Stimulated activated CD4-positive, alpha-beta T cell treated with anti-CD3 and anti-CD28 coated beads, Interleukin-12 subunit alpha, Interleukin-12 subunit beta, amount 100 ng/mL, for 48 hours (primary cell): ENCODE measurements at regions not wholly inside any gene's neighbourhood (a gene's known extent, or its start where the extent isn't known, plus 50 kb on each side); places are given as distances from the start of the nearest gene placed in this dataset.
"Not testable (repeated sequence)": the region's sequence is repeated elsewhere in the genome, so short reads cannot be mapped to it uniquely, and the experiment has no call there.

Experiments
- DNase-seq, 3 donors: peaks; one replicate each; pipeline ENCODE4 v3.0.0-alpha.2; 2020; ENCODE audit warnings: low read depth in 2 of 3, low spot score in 1 of 3

DNA sequence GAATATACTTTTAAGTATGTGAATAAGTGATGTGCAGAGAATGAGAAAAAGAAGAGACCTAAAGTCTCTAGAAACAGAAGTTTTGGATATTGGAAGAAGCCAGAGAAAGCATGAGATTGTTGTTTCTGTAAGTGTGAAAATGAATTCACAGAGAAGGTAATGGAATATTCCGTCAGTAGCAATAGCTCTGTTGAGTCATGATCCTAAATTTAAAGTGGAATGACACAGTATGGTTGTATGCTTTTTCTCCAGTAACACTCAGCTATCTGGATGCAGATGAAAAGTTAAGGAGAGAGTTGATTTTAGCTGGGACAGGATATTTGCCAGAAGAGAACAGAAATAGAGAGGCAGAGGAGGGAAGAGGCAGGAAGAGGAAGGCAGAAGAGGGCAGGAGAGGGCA, 1166.3 kb downstream of the GALC start:
- DNase-seq, result no peak

DNA sequence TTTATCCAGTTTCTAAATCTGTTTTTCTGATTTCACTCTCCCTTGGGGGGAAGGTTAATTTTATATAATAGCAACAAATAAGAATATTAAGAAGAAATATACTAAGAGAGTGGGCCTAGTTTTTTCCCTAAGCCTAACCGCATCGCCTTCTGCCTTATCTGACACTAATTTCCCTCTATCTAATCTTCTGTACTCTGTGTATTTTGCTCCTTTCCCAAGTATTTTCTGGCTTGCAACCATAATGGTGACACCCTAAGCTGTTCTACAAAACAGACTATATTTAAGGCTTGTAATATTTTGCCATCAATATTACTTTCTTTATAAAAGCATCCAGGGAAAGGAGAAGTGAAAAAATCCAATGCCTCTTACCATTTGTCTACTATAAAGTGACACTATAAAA, 1168.8 kb downstream of the GALC start:
- no peak for DNase-seq

- no peak for DNase-seq
Observed at GRCh38 chr14:86823581-86823980, 1169.4 kb downstream of the GALC start.

GRCh38 chr14:86815341-86815740, 1177.6 kb downstream of the GALC start:
- no peak for DNase-seq

- no peak for DNase-seq
Observed at GRCh38 chr14:86802726-86803125, 1190.3 kb downstream of the GALC start.

- no peak for DNase-seq
Observed at GRCh38 chr14:86799244-86799647, 1193.7 kb downstream of the GALC start.

- DNase-seq, result no peak
Observed at GRCh38 chr14:86798330-86798729, 1194.7 kb downstream of the GALC start.

- DNase-seq, result no peak
Observed at GRCh38 chr14:86797075-86797351, 1196.0 kb downstream of the GALC start.

- DNase-seq, result no peak
Observed at GRCh38 chr14:86796221-86797074, 1196.5 kb downstream of the GALC start.

- no peak for DNase-seq
Observed at GRCh38 chr14:86794689-86795088, 1198.3 kb downstream of the GALC start.

DNA sequence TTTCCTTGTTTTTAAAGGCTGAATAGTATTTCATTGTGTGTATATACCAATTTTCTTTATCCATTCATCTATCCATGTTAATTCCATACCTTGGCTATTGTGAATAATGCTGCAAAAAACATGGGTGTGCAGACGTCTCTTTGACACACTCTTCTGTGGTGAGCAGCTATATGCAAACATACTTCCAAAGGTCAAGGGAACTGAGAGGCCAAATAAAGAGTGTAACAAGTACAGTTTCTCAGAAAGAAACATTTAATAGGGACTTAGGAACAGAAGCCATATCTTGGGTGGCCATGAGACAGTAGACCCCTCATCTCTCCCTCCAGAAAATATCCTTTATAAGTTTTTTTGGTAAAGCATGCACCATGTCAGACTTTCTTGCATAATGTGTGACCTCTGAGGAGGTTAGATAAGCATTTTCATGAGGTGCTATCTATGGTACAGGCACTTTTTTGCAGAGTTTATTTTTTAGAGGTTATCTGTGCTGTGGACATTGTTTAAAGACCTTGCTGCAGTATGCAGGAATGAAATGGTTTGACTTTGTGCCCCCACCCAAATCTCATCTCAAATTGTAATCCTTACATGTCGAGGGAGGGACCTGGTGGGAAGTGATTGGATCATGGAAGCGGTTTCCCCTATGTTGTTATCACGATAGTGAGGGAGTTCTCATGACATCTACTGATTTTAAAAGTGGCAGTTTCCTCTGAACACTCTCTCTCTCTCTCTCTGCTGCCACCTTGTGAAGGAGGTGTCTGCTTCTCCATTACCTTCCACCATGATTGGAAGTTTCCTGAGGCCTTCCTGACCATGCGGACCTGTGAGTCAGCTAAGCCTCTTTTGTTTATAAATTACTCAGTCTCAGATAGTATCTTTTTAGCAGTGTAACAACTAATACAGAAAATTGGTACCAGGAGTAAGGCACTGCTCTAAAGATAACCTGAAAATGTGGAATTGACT, 1202.3 kb downstream of the GALC start:
- DNase-seq, result no peak

- DNase-seq, result no peak
Observed at GRCh38 chr14:86788224-86788623, 1204.8 kb downstream of the GALC start.

GRCh38 chr14:86787717-86788116, 1205.3 kb downstream of the GALC start:
- DNase-seq, result no peak

DNA sequence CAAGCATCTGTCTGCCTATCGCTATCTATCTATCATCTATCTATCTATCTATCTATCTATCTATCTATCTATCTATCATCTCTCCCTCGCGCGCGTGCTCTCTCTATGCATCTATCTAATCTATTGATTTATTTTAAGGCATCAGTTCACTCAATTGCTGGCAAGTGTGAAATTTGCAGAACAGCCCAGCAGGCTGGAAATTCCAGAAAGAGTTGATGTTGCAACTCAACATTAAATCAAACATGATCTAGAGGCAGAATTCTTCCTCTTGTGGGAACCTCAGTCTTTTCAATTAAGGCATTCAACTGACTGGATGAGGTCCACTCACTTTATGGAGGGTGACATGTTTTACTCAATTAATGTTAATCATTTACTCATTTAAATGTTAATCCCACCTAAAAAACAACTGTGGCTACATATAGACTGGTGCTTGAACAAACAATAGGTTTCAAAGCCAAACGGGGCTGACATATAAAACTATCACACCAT, 1210.8 kb downstream of the GALC start:
- DNase-seq, result no peak

DNA sequence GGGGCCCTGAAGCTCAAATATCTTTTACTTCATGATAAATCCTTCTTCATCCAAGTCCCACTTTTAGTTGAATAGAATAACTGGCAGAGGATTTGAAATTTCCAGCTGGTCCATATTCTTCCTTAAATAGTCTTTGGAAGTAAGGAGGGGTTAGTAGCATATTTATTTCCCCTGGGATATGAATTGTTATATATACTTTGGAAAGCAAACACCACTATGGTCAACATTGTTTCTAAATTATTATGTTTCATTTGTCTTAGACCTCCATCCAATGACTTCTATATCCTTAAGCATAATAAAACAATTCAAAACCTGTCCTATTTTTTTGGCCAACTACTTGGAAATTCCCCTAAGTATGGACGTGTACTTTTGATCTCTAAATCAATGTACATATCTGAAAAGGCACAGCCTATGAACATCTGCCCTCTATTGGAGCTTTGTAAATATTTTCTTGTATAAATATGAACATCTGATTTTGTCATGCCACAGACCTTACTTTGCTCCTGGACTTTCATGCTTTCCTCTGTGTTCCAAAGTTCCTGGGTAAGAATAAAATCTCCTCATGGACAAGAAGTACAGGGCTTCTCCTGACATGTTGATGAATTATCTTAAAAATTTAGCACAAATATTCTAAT, 1212.0 kb downstream of the GALC start:
- no peak for DNase-seq

DNA sequence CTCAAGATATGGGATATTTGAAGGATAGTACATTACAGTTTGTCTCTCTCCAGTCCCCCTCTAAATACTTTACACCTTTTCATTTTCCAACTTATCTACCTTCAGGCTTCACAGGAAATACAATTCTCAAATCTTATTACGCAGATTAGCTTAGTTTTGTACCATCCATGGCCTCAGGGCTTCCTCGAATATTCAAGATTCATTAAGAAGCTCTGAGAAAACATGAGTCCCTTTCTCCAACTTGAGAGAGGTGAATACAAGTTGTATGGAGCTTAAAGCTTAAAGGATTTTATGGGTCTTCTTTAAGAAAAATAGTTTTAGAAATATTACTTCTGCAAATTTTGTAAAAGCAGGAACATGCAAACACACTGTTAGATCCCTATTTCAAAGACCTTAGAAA, 1212.5 kb downstream of the GALC start:
- no peak for DNase-seq

- no peak for DNase-seq
Observed at GRCh38 chr14:86779416-86779815, 1213.6 kb downstream of the GALC start.

GRCh38 chr14:86777963-86778602, 1214.9 kb downstream of the GALC start:
- DNase-seq, result no peak

DNA sequence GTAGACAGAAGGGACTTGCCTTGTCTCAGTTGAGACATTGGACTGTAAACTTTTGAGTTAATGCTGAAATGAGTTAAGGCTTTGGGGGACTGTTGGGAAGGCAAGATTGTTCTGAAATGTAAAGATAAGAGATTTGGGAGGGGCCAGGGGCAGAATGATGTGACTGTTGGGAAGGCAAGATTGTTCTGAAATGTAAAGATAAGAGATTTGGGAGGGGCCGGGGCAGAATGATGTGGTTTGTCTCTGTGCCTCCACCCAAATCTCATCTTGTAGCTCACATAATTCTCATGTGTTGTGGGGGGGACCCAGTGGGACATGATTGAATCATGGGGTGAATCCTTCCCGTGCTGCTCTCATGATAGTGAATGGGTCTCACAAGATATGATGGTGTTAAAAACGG, 1217.1 kb downstream of the GALC start:
- not testable (repeated sequence) for DNase-seq

DNA sequence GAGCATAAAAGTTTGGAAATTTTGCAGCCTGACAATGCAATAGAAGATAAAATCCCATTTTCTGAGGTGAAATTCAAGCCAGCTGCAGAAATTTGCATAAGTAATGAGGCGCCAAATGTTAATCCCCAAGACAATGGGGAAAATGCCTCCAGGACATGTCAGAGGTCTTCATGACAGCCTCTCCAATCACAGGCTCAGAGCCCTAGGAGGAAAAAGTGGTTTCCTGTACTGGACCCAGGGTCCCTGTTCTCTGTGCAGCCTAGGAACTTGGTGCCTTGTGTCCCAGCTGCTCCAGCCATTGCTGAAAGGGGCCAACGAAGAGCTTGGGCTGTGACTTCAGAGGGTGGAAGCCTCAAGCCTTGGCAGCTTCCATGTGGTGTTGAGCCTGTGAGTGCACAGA, 1218.1 kb downstream of the GALC start:
- DNase-seq, result no peak

- no peak for DNase-seq
Observed at GRCh38 chr14:86772075-86772474, 1220.9 kb downstream of the GALC start.
